ENCODE measurements at regions not wholly inside any gene's neighbourhood (a gene's known extent, or its start where the extent isn't known, plus 50 kb on each side); places are given as distances from the start of the nearest gene placed in this dataset.
"Not testable (repeated sequence)": the region's sequence is repeated elsewhere in the genome, so short reads cannot be mapped to it uniquely, and the experiment has no call there.

DNA sequence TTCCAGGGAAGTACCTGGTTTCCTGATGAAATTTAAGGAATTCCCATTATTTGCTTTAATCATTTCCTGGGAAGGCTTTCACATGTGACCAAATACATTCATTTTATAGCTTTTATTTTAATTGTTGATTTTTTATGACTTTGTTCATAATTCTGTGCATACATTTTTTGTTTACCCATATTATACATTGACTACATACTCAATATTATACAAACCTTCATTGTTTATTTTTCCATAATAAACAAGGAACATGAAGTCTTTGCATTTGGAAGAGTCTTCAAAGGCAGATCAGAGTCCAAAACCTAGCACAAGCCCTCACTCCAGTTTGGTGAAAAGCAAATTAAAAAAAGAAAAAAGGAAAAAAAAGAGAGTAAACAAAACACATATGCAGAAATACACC, 218.3 kb upstream of the NRIP1 start:
- no peak for DNase-seq

DNA sequence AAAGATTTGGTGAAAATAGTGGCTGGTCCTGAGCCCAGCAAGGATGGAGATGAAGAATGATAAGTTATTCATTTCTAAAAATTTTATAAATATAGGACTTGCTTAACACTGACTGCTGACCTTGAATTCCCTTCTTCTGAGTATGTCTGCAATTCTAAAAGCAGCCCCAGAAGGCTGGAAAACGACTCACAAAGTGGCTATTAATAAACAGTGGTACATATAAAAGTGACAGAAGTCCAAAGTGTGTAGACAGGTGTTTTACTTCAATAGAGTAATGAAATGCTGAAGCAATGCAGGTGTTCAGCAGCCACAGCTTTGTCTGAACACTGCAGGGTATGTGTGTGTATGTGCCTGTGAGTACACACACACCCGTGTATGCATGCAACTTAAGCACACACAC, 219.0 kb upstream of the NRIP1 start:
- DNase-seq: no peak

DNA sequence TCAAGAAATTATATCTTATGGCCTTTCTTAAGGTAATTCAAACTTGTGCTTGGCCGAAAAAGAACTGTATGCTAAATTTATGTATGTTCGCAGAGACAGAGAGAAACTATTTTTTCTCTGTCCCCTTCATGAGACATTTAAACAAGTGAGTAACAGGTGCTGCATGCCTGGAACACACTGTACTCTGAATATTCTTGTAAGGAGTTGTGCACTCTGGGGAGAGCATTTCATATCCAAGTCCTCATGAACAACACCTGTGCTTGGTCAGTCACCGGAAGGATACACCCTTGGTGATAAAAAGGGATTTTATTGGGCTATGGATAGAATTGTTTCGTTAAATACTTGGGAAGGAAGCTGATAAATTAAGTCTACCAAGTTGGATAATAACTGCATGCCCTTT, 220.8 kb upstream of the NRIP1 start:
- DNase-seq: no peak

DNA sequence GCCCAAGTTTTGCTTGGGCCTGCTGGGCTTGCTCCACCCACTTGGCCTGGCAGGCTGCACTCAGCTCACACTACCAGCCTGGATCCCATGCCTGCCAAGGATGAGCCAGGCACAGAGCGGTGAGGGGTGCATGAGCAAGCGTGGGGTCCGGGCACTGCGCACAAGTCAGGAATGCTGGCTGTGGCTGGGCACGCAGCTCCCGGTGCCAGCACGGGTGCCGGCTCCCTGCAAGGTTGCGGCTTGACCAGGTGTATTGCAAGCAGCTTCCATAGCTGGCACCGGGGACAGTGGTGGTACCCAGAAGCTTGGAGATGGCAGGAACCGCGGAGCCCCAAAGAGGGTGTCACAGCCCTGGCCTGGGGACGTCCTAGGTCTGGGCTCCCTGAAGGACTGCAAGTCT, 224.4 kb upstream of the NRIP1 start:
- no peak for DNase-seq

DNA sequence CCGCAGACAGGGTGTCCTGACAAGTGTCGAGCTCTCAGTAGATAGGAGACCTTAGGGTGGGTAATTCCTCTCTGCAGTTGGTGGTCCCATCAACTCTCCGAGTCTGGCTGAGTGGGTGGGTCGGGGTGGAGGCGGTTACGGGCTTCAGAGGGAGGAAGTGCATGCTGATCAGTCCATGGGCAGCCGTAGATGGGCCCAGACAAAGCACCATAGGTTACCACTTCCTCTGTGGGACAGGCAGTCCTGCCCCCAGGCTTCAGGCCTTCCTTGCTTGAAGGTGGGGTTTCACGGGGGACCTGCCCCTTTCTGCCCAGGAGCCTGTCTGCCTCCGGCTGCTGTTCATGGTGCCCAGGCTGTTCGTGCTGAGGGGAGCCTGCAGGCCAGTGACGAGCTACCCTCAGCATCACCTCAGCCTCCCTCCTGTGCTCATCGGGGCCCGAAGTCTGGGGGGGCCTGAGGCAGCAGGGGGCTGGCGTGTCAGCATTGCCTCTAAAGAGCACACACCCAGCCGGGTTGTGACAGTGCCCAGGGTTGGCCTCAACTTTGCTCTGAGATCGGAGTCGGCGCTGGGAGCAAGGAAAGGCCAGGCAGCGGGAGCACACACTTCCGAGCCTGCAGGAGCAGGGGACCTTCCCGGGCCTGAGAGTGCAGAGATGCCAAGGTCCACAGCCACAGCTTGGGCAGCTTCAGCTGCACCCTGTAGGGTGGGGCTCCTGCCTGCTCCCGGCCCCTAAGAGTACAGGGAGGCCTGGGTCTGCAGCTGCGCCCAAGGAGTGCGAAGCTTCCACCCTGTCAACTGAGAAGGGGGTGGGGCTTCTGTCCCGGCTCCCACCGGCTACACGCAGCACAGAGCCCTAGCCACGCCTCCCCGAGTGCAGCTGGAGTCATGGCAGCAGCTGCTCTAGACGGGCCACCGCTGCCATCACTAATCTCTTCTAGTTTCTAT, 225.4 kb upstream of the NRIP1 start:
- DNase-seq: no peak

DNA sequence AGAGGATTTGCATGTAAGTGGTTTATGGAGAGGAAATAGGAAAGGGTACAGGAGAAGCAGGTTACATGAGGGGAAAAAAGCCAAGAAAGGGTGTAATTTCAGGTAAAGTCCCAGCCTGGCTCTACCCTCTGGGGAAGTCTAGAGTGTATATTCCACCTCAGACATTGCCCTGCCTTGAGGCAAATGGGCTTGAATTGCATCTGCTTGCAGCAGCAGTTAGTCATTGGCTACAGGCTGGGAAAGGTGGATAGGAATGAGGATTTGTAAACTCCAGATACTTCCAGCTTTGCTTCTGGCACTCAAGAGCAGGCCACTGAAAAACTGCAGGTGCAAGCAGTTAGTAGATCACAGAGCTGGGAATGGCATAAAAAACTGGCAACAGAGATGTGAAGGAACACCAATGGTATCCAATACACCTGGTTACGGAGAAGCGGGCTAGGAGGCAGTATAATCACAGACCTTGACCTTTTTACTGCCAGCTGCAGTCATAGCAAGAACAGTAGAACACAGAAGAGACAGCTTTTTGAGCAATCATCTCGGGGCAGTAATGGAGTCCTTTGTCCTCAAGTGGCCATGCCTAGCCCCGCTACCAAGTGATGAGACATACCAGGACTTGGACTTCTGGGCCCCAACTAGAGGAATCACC, 226.9 kb upstream of the NRIP1 start:
- DNase-seq: no peak

DNA sequence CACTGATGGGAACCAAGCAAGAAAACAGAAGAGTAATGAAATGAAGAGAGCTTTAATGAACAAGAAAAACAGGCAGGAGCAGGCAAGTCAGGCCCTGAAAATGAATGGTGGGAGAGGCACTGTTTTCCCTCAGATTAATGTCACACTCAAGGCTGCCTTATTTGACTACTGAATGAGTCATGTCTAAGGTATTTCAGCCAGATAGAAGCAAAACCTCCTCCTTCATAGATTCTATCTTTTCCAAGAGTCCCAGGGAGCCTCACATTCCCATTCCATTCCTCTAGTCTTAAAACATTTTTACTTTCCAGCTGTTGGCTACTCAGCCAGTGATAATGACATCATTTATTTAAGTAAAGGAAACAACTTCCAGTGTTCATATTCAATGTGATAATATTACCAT, 228.4 kb upstream of the NRIP1 start:
- DNase-seq: no peak

DNA sequence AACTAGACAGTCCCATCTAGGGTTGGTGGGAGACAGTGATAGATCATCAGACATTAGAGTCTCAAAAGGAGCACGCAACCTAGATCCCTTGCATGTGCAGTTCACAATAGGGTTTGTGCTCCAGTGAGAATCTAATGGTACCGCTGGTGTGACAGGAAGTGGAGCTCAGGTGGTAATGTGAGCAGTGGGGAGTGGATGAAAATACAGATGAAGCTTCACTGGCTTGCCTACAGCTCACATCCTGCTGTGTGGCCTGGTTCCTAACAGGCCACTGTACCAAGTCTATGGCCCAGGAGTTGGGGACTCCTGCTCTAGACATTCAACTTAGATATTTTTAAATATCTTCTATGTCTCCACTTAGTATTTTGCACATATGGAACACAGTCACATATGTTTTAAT, 231.1 kb upstream of the NRIP1 start:
- DNase-seq: no peak

DNA sequence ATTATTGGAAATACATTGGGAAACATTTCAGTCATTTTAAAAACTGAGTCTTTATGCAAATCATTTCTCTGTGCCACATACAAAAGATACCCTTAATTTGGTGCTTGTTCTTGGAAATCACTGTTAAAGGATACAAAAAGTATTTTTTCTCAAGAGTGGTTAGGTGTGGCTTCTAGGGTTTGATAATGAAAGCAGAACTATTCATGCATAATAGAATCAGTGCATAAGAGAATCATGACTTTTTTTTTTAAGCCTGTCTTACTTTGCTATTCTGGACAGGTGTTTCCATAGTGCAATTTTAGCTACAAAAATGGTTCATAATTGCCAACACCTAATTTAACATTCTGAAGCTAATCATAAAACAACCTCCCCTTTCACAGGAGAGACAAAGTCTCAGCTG, 233.0 kb upstream of the NRIP1 start:
- no peak for DNase-seq

DNA sequence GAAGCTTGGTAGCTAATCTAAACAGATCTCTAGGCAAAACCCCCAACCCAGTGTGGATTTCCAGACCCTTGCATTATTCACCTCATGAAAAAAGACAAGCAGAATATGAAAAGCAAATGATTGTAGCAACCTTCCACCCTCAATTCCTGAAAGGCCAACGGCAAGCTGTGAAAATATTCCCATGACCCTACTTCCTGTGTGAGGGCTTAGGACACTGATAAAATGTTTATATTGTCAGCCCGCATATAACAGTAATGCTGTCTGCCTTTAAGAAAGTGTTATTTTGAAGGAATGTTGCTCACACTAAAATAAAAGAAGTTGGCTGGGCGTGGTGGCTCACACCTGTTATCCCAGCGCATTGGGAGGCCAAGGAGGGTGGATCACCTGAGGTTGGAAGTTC, 233.5 kb upstream of the NRIP1 start:
- no peak for DNase-seq

DNA sequence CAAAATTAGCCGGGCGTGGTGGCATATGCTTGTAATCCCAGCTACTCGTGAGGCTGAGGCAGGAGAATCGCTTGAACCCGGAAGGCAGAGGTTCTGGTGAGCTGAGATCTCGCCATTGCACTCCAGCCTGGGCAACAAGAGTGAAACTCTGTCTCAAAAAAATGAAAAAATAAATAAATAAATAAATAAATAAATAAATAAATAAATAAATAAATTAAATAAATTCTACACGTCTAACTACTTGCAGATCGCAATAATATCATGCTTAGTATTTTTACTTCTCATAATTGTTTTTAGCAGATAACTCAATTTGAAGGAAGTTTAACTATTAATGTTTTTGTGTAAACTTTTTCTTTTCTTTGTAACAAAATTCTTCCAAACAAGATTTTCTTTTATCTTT, 234.0 kb upstream of the NRIP1 start:
- DNase-seq: not testable (repeated sequence)

DNA sequence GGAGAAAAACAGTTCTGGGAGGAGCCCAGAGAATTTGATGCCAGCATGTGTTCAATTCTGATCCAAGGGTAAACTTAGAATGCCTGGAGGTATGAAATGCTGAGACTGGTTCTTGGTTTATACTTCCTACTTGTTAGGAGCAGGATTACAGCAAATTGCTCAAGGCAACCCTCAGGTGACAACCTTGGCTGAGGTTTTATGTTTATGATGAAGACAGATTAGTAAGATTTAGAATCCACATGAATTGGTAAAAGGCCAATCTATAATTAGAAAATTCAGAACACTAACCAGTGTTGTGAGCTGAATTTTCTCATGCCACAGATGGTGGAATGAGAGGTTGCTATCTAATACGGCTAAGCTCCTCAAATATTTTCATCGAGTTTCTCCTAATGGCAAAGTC, 235.3 kb upstream of the NRIP1 start:
- DNase-seq: no peak

DNA sequence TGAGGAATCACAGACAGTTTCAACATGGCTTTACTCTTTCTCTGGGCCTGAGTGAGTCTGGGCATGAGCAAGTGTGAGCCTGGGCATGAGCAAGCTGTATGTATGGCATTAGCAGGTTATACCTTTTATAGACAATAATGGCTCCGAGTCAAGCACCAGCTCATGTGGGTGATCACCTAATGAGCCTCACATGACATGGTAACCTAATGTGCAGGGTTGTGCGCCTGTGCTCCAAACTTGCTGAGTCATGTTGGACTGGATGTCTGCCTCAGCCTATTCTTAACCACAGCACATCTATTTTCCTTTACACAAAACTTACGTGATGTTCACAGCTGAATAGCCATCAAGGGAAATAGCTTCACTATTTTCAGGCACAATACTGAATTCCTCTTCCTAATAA, 236.2 kb upstream of the NRIP1 start:
- no peak for DNase-seq

DNA sequence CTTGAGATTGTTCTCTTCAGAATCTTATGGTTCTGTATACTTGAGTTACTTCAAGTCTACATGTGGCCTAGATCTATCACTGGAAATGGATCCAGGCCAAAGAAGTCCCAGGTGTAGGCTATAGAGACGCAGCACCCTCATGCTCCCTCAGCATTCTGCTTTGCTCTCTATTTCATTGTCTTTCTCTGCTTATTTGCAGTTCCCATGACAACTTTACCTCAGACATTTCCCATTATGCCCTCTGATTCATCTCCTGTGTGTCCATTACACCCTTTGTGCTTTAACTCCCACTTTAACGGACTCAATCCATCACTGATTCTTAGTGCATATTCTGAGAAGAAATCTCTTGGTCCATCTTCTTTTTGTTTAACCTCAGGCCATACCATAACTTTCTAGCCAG, 236.9 kb upstream of the NRIP1 start:
- no peak for DNase-seq

DNA sequence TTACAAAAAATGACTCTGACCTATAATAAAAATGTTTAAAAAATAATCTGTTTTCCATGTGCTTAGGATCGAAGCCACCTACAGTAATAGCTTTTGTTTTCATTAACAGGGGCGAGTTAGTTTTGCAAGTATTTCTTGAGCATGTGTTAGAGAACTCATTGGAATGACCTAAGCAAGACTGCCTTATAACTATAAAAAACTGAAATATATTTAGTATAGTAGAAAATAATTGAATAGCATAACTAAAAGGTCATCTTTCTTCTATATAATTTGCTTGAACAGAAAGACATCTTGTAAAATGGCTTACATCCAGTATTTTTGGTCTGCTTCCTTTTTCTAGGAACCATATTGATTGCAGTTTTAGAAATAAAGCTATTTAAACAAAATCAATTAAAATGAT, 241.5 kb upstream of the NRIP1 start:
- no peak for DNase-seq

DNA sequence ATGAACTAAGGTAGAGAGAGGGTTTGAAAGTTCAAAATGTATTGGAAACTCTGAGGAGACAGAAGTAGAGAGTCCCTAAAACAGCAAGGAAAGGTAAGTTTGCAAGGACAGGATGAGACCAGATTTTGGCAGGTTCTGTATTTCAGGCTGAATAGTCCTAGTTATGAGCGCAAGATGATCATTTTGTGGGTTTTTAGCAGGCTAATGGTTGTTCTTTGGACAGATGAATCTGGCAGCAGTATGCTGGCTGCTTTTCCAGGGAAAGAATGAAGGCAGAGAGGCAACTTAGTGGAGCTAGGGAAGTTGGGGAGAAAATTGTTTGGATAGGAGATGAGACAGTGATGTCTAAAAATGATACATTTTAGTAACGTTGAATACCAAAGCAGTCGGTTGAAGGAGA, 243.5 kb upstream of the NRIP1 start:
- DNase-seq: no peak

DNA sequence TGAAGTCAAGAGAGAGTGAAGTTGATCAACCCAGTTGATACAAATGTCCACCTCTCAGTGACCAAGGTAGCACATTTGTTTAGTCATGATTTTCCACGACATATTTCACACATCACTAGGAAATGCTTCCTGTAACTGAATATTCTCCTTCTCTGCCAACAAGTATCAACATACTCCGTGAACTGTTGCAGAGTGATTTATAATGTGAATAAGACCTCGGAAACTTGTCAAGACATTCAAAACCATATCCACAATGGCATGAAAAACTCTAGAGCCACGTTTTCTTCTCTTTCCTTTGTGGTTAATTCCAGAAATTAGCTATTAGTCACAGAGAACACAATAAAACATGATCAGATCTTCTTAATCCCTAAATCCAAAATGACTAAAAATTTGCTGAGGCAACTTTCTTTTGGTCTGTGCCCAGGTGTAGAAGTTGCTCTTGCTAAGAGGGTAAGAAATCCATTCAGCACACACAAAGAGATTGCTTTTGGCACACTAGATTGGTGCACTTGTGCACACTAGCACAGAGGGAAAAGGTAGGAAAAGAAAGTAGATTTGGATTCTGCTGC, 244.3 kb upstream of the NRIP1 start:
- no peak for DNase-seq

DNA sequence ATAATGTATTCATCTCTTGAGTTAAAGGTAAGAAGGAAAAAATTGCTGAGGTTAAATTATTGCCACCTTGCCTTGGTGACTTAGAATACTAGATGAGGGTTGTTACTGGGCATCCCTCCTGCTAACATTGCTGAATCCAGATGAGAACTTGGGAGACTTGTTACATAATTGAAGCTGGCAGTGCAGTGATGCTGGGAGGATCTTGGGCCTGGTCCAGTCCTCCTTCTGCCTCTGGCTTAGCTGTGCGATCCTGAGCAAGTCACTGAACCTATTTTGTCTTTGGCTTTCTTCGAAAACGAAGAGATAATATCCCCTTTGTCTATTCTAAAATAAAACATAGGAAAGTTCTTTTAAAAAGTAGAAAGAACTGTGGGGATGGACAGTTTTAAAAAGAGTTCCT, 244.9 kb upstream of the NRIP1 start:
- no peak for DNase-seq

DNA sequence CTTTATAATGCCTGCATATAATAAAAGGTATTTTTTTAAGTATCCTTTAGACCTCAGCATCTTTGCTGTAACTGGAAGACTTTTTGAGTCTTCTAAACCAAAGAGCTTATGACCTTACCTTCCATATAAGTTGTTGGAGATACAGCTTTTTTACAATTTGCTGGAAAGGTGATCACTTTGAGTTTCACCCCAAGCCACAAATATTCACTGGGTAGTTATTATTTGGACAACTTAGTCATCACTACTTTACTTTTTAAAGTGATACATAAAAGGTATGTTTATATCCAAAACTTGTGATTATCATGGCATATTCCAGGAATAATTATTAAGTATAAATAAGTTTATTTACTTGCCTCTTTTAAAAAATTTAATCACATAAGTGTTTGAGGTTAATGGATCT, 246.7 kb upstream of the NRIP1 start:
- no peak for DNase-seq

DNA sequence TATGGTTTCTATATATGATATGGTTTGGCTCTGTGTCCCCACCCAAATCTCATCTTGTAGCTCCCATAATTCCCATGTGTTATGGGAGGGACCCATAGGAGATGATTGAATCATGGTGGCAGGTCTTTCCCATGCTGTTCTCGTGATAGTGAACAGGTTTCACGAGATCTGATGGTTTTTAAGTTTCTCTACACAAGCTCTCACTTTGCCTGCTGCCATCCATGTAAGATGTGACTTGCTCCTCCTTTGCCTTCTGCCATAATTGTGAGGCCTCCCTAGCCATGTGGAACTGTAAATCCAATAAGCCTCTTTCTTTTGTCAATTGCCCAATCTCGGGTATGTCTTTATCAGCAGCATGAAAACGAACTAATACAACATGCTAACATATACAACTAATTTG, 252.2 kb upstream of the NRIP1 start:
- not testable (repeated sequence) for DNase-seq

DNA sequence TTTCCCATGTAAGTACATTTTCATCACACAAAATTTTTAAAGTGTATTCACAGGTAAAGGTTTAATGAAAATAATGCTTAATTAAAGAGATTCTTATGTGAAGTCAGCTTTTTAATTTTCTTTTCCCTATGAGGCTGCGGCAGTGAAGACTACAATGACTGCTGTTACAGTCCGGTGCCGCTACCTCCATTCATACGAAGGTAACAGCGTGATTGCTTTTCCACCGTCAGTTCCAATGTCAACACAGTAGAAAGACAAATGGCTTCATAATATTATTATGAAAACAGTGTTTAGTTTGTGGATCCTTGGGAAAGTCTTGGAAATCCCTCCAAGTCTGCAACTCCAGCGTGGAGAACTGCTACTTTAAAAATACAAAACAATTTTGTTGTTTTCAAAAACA, 254.9 kb upstream of the NRIP1 start:
- no peak for DNase-seq

DNA sequence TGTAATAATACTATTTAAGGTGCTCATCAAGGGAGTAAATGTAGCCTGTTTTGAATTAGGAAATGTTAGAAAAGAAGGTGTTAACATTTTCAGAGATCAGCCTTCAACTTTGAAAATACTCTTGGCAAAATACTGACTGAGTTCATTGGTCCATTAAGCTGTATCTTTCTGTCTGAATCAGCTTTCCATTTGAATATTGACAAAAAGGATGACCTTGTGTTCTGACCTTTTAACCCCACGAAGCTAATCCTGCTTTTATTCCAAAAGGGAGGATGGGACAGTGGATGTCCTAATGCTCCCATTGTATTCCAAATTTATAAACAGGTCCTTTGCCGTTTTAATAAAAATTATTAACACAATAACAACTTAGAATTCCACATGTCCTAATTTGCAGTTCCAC, 259.7 kb upstream of the NRIP1 start:
- no peak for DNase-seq

DNA sequence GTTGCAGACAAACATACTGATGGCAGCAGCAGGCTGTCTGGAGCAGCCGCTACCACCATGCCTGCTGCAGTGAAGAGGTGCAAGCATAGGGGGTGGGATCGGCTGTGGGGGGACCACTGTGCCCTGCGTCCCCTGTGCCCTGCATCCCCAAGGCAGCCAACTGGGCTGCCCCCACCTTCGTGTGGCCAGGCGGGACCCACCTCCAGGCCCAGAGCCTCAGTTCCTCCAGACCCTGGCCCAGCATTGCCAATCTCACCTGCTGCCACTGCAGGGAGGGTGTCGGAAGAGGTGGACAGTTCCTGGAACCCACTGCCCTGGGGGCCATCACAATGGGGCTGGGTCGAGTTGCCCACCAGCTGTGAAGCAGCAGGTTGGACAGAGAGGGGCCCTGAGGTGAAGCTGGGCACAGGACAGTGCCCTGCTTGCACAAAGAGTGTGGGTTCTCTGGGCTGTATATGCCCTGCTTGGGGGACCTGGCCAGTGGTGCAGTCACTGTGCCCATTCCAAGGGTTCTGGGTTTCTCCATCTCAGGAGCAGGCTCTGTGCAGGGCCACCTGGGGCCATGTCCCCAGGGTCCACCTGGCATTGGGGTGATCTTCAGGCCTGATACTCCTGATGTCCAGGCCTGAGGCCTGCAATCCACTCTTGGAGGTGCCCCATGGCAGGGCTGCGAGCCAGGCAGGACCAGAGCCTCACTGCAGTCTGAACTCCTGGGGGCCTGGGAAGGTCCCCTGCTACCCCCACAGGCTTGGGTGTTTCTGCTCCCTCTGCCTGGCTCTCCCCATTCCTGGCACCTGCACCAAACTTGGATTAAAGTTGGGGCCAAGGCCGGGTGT, 261.4 kb upstream of the NRIP1 start:
- no peak for DNase-seq

Measured in KG1 (cell line).